ENCODE measurements at regions not wholly inside any gene's neighbourhood (a gene's known extent, or its start where the extent isn't known, plus 50 kb on each side); places are given as distances from the start of the nearest gene placed in this dataset.

DNA sequence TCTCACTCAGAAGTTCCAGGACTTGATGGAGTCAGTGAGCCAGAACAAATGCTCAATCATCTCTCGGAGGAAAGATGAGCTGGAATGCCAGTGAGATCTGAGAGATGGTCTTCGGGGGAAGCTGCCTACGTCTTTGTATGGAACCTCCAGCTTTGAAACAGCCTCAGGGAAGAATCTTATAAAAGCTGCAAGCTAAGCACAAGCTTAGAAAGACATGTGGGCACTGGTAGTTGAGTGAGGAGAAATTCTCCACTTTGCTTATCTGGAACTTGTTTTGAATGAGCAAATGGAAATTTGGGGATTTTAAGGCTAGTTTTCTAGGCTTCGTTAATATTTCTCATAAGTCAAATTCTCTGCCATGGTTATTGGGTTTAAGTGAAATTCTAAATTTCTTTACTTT is 594.4 kb downstream of the QKI start:
- TF ChIP-seq, protein P1, sequence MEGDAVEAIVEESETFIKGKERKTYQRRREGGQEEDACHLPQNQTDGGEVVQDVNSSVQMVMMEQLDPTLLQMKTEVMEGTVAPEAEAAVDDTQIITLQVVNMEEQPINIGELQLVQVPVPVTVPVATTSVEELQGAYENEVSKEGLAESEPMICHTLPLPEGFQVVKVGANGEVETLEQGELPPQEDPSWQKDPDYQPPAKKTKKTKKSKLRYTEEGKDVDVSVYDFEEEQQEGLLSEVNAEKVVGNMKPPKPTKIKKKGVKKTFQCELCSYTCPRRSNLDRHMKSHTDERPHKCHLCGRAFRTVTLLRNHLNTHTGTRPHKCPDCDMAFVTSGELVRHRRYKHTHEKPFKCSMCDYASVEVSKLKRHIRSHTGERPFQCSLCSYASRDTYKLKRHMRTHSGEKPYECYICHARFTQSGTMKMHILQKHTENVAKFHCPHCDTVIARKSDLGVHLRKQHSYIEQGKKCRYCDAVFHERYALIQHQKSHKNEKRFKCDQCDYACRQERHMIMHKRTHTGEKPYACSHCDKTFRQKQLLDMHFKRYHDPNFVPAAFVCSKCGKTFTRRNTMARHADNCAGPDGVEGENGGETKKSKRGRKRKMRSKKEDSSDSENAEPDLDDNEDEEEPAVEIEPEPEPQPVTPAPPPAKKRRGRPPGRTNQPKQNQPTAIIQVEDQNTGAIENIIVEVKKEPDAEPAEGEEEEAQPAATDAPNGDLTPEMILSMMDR (IDR thresholded peaks at IDR 0.05; ENCODE audit: control insufficient read depth, extremely low read depth, insufficient read depth), result no peak
- no peak overlapping the region for H3K4me3 ChIP-seq (ENCODE audit: low read depth, low read length)
- DNase-seq (ENCODE audit: low read depth), result no peak

DNA sequence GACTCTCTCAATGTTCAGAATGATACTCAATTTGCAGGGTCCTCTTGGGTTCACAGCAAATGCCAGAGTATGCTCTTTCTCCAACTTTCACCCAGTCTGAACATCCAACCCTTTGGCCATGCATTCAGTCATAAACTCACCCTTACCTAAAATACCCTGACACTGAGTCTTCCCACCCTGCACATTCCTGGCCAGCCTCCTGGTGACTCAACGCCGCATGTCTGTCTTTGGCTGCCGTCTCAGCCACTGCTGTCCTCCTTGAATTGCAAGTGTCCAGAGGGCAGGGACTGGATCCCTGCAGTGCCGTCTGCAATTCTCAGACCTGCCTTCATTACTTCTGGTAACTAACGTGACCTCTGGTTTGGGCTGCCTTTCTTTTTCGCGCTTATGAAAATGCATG is 593.4 kb downstream of the QKI start:
- TF ChIP-seq, protein P1 (IDR thresholded peaks at IDR 0.05; ENCODE audit: control insufficient read depth, extremely low read depth, insufficient read depth), result no peak
- DNase-seq (ENCODE audit: low read depth), result no peak

DNA sequence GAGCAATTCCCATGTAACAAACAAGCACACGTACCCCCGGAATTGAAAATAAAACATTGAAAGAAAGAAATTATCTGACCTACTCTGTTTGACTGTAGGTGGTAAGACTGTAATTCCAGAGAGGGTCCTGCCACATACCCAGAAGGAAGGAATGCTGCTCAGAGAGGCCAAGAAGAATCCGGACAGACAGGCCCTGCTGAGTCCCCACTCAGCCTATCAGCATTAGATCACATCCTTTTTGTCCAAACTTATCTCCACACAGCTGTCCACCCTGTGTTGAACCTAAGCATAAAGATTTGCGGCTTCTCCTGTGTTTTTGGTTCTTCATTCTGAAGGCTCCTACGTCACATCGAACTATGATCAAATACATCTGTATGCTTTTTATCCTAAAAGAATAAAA is 591.9 kb downstream of the QKI start:
- DNase-seq (ENCODE audit: low read depth), result no peak
- no peak overlapping the region for H3K4me3 ChIP-seq (ENCODE audit: low read depth, low read length)
- TF ChIP-seq, protein P1 (IDR thresholded peaks at IDR 0.05; ENCODE audit: control insufficient read depth, extremely low read depth, insufficient read depth), result no peak

More for the DNA sequence above, 593.4 kb downstream of the QKI start:
- no peak overlapping the region for H3K4me3 ChIP-seq (ENCODE audit: low read depth, low read length)

DNA sequence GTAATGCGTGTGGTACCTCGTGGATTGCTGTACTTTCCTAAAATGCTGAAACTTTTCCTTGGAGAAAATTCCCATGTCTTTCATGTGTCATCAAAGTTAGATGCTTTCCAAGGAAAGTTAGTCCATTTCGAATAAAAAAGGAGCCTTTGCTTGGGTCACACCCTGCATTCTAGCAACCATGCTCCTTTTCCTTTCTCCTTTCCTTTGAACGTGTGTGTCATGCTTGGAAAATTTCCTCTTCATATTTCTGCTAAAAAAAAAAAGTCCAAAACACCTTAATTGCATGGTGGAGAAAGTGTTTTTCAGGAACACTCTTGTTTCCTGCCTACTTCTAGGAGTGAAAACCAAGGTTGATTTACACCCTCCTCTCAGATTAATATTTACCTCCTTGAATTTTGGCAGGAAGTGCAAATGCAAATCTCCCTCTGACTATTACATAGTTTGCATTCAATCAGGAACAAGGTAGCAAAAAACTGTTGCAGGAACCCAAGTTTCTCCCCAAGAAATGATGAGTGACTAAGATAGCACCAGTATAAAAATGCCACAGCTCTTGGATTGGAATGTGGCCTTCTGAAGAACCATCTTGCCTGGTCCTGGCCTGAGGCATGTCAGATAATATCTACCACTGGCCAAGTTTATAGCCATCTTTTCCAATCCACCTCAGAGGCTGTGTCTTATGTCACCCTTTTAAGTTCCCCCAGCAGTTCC is 590.6 kb downstream of the QKI start:
- TF ChIP-seq, protein P1 (IDR thresholded peaks at IDR 0.05; ENCODE audit: control insufficient read depth, extremely low read depth, insufficient read depth), result no peak
- DNase-seq (ENCODE audit: low read depth), result no peak

DNA sequence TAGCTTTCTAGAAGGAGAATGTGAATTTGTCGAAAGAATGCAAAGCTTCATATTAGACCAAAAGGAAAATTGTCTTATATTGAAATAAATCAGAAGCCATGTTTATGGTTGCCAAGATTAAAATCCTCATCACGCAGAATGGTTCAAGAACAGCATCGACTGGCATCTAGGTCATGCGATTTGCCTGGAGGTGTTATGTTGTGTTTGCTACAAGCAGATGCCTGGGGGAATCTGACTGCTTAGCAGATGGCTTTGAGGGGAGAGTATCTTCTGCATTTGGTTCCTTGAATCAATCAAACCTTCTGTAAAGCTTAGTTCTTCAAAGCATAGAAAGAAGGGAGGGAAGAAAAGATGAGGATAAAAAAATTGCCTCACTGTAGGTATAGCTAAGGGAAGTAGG is 585.8 kb downstream of the QKI start:
- TF ChIP-seq, protein P1 (IDR thresholded peaks at IDR 0.05; ENCODE audit: control insufficient read depth, extremely low read depth, insufficient read depth), result no peak
- no peak for DNase-seq (ENCODE audit: low read depth)
- H3K4me3 ChIP-seq (ENCODE audit: low read depth, low read length), result no peak overlapping the region

More for the DNA sequence above, 590.6 kb downstream of the QKI start:
- no peak overlapping the region for H3K4me3 ChIP-seq (ENCODE audit: low read depth, low read length)

DNA sequence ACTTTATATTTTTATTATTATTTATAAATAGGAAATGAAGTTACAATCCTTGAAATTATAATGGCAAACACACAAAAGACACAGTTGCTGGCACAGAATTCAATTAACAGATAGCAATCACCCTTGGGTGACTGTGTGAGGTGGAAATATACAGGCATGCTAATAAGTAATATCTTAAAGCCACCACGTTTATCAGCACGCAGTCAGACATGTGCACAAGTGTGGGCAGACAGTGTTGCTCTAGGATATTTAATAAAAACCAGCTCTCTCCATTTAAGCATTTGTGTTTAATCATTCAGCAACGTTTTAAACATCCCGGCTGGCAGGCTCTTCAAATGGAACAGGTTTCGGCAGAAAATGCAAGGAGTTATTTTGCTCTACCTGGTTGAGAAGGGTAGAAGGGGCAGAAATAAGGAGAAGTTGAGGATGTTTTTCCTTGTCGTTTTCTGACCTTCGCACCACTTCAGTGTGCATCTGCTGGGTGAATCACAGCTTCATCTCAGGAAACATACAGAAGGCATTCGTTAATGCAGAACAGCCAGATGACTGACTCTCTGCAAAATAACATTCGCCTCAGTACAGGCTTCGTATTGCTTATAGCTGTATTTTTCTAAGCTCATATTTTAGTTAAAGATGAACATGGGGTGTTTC is 585.1 kb downstream of the QKI start:
- TF ChIP-seq, protein P1 (IDR thresholded peaks at IDR 0.05; ENCODE audit: control insufficient read depth, extremely low read depth, insufficient read depth), result no peak
- H3K4me3 ChIP-seq (ENCODE audit: low read depth, low read length), result no peak overlapping the region
- DNase-seq (ENCODE audit: low read depth), result no peak
